Daoy (cell line): ENCODE measurements at regions not wholly inside any gene's neighbourhood (a gene's known extent, or its start where the extent isn't known, plus 50 kb on each side); places are given as distances from the start of the nearest gene placed in this dataset.
A peak's percentile ranks its signal among the peaks of the same experiment; 100 is the strongest.
"Not testable (repeated sequence)": the region's sequence is repeated elsewhere in the genome, so short reads cannot be mapped to it uniquely, and the experiment has no call there.

Experiments used
- DNase-seq: peaks from one replicate; pipeline ENCODE4 v3.0.0-alpha.2; 2015; ENCODE audit warnings: low read depth

DNA sequence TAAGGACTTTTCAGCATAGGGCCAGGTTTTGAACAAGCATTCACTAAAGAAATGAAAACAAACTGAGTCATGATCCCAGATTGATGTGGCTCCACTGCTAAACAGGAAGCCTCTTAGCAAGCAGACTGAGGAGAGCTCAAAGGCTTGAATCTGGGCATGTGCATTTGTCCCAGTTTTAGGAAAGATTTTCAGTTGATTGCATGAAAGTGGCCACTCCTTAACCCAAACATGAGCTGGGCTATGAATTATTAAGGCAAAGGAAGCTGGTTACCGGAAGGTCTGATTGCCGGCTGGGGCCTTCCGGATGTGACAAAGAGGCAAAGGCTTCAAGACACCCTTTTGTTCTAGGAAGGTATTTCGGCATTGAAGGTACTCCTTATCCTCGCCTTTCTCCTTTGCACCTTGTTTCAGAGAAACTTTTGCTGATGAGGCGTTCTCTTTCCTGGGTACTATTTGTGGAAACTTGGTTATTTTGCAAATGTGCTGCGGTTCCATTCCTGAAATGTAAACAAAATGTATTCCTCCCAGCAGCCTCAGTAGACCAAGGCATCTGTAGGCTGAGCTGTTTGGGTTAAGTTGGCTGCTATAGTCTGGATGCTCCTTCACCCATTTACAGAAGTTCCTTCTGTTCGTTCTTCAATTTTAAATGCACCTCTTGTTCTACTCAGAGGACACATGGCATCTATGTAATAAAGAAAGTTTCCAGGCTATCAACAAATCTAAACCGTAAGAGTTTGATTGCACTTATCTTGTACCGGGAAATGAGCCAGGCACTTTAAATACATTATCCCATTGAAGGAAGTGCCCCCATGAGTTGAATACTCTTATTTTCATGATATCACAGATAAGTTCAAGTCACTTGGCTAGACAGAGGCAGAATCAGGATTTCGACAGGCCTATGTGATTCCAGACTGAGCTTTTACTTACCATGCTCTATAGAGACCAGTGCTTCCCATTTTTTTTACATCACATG is 115.6 kb upstream of the METAP2 start:
- peak; percentile 14 for DNase-seq

DNA sequence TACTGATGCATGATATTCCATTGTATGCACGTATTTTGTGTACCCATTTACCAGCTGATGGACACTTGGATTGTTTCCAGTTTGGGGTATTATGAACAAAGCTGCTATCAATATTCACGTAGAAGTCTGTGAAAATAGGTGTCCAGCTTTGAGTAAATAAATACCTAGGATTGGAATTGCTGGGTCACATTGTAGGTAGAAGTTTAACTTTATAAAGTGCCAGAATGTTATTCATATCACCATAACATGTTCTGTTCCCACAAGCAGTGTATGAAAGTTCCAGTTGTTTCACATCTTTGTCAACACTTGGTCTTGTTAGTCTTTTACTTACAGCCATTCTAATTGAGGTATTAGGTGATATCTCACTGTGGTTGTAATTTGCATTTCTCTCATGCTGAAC is 108.0 kb upstream of the METAP2 start:
- DNase-seq, result no peak

- no peak for DNase-seq
Measured at GRCh38 chr12:95368931-95369330, 105.0 kb upstream of the METAP2 start.

DNA sequence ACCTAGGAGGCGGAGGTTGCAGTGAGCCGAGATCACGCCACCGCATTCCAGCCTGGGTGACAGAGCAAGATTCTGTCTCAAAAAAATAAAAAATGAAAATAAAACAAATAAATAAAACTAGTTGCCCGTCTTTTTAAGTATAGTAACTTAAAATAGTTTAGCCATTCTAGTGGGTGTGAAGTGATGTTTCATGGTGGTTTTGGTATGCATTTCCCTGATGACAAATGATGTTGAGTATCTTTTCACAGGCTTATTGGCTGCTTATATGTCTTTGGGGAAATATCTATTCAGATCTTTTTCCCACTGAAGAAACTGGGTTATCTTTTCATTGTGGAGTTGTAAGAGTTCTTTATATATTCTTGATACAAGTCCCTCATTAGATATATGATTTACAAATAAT is 102.4 kb upstream of the METAP2 start:
- no peak for DNase-seq

DNA sequence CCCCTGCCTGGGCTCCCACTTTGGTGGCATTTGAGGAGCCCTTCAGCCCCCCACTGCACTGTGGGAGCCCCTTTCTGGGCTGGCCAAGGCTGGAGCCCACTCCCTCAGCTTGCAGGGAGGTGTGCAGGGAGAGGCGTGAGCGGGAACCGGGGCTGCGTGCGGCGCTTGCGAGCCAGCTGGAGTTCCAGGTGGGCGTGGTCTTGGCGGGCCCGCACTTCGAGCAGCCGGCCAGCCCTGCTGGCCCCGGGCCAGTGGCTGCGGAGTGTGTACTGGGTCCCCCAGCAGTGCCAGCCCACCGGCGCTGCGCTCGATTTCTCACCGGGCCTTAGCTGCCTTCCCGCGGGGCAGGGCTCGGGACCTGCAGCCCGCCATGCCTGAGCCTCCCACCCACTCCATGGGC is 94.5 kb upstream of the METAP2 start:
- not testable (repeated sequence) for DNase-seq

GRCh38 chr12:95380334-95380733 is 93.6 kb upstream of the METAP2 start:
- DNase-seq, result not testable (repeated sequence)

GRCh38 chr12:95380997-95381786 is 92.8 kb upstream of the METAP2 start:
- DNase-seq, result no peak

DNA sequence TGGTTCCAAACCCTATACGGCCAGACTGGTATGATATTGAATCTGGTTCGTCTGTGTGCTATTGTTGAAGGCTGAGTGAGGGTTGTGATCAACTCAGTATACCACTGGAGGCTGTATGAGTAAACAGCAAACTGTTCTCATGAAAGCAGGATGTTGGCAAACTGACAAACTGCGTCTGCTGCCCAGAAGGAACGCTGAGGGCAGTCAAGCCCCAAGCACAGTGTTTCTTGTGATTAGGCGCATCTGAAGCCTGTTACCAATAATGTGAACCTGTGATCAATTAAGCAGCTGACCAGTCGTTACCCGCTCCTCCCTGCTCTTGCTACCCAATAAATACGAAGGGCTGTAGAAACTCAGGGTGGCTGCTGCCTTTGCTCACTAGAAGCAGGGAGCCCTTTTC is 90.0 kb upstream of the METAP2 start:
- not testable (repeated sequence) for DNase-seq

GRCh38 chr12:95384785-95385184 is 89.2 kb upstream of the METAP2 start:
- no peak for DNase-seq

- DNase-seq, result peak; percentile 13
Measured at GRCh38 chr12:95385246-95386035, 88.5 kb upstream of the METAP2 start.

DNA sequence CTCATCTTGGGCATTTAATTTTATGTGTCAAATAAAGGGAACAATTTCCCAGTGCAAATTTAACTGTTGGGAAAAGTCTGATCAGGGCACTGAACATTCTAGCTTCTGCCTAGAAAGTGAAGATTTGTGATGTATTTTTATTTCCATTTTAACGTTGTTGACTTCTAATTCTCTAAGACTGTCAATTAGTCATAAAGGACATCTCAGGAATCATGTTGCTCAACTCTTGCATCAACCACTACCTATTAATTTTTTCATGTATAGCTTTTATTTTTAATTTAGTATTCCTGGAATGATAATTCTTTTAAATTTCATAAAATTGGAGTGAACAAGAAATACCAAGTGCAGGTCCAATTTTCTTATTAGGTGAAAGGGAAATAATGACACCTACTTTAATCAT is 87.9 kb upstream of the METAP2 start:
- DNase-seq, result no peak

DNA sequence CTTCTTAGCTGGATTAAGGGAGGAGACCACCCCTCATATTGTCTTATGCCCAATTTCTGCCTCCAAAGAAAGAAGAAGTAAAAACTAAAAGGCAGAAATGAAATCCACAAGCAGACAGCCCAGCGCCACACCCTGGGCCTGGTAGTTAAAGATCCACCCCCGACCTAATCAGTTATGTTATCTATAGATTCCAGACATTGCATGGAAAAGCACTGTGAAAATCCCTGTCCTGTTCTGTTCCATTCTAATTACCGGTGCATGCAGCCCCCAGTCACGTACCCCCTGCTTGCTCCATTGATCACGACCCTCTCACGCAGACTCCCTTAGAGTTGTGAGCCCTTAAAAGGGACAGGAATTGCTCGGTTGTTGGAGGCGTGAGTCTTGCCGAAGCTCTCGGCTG is 85.7 kb upstream of the METAP2 start:
- DNase-seq, result not testable (repeated sequence)

- no peak for DNase-seq
Measured at GRCh38 chr12:95390192-95390591, 83.8 kb upstream of the METAP2 start.

DNA sequence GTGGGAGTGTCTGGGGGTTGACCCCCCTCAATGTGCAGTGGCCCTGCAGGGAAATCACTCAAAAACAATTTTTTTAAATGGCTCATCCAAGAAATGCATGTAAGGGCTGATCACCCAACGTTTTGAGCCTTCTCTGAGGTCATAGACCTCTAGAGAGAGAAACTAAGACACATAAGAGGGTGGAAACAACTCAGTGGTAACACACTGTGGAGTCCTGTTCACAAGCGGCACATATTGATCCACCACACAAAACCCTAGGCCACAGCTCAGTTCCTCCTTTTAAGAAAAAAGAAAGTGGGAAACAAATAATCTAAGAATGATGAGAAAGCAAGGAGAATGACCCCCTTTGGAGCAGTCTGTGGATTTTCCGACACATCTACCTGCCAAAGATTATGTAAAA is 83.0 kb upstream of the METAP2 start:
- no peak for DNase-seq

GRCh38 chr12:95393191-95393790 is 80.7 kb upstream of the METAP2 start:
- no peak for DNase-seq

DNA sequence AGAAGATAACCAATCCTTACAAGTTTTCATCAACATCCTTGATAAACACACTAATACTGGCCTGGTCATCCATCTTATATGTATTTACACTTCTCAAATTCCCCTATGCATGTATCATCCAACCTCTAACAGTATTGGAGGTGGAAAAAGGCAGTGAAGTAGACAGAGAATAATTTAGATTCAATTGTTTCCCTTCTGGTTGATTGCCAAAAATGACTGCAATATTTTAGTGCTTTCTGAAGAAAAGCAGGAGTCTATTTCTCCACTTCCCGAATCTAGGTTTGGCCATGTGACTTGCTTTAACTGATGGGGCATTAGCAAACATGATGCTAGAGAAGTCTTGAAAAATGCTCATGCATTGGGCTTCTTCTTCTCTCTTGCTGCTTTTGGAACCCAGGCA is 78.3 kb upstream of the METAP2 start:
- DNase-seq, result no peak

DNA sequence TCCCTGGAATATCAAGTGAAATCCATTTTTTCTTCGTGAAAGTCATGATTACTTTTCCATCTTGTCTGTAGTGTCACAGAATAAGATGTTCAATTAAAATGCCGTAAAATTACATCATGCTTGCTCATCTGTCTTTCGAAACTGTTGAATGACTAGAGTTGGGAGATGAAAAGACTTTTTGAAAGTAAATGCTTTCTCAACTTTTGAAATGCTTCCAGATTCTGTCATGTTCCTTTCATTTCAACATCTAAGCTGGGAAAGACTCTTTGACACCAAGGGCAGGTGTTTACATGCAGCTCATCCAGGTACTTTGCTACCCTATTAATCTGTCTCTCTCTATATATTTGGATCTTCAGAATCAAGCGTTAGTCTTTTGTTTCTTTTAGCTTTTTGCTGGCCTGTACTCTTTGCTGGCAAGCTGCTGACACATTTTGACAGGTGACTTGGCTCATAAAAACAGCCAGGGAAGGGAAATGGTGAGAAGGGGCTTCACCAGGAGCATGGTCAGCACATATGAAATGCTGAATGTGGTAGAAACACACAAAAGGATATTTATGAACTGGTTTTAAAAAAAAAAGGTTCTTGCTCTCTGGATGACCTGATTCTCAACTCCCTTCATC is 77.0 kb upstream of the METAP2 start:
- DNase-seq, result peak; percentile 5

- DNase-seq, result no peak
Measured at GRCh38 chr12:95397571-95397970, 76.4 kb upstream of the METAP2 start.

GRCh38 chr12:95402096-95402495 is 71.9 kb upstream of the METAP2 start:
- no peak for DNase-seq

DNA sequence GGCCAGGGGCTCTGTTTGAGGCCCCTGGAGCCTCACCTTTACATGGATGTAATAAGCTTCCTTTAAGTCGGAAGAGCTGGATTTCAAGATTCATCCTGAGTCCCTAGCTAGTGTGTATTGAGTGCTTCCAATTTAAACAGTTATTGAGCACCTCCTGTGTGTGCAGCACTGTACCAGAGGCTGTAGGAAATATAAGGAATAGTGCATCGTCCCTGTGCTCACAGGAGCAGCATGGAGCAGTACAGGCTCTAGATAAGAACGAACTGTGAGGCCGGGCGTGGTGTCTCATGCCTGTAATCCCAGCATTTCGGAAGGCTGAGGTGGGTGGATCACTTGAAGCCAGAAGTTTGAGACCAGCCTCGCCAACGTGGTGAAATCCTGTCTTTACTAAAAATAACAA is 65.8 kb upstream of the METAP2 start:
- DNase-seq, result no peak

DNA sequence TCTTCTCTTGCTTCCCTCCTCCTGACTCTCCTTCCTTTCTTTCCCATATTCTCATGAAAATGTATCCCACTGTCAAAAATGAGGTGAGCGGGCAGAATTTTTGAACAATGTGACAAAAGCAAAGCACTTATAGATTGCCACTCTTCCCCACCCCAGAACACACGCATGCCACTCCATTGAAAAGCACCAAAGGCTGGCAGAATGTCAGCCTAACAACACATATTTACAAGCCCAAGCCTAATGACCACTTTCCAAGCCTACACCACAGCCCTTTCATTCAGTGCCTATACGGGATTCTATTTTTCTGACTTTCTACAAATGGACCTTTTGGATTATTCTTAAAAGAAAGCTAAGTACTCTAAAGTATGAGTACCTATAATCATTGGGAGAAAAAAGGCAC is 62.9 kb upstream of the METAP2 start:
- DNase-seq, result no peak
